ENCODE measurements at regions not wholly inside any gene's neighbourhood (a gene's known extent, or its start where the extent isn't known, plus 50 kb on each side); places are given as distances from the start of the nearest gene placed in this dataset.

GRCh38 chr2:67797801-67798540, 264.8 kb downstream of the C1D start:
- no peak for TF ChIP-seq CTCF (IDR thresholded peaks at IDR 0.05; ENCODE audit: low read depth, low read length)
- no peak overlapping the region for H3K4me3 ChIP-seq (replicated peaks in 1 of 2; ENCODE audit: low read depth in 2 of 2, low read length in 2 of 2)
- DNase-seq (ENCODE audit: low read depth in 2 of 2), result peak; percentile 68 to 69

- TF ChIP-seq CTCF (IDR thresholded peaks at IDR 0.05; ENCODE audit: low read depth, low read length), result no peak
- DNase-seq (ENCODE audit: low read depth in 2 of 2), result peak in 1 of 2 donors; percentile 13
- H3K4me3 ChIP-seq (replicated peaks in 1 of 2; ENCODE audit: low read depth in 2 of 2, low read length in 2 of 2), result no peak overlapping the region
Measured at GRCh38 chr2:67798541-67799160, 264.2 kb downstream of the C1D start.

GRCh38 chr2:67799886-67800285, 262.9 kb downstream of the C1D start:
- no peak for TF ChIP-seq CTCF (IDR thresholded peaks at IDR 0.05; ENCODE audit: low read depth, low read length)
- no peak overlapping the region for H3K4me3 ChIP-seq (replicated peaks in 1 of 2; ENCODE audit: low read depth in 2 of 2, low read length in 2 of 2)
- no peak for DNase-seq (ENCODE audit: low read depth in 2 of 2)

- TF ChIP-seq CTCF (IDR thresholded peaks at IDR 0.05; ENCODE audit: low read depth, low read length), result no peak
- DNase-seq (ENCODE audit: low read depth in 2 of 2), result no peak
- H3K4me3 ChIP-seq (replicated peaks in 1 of 2; ENCODE audit: low read depth in 2 of 2, low read length in 2 of 2), result no peak overlapping the region
Measured at GRCh38 chr2:67802291-67802690, 260.5 kb downstream of the C1D start.

GRCh38 chr2:67802824-67803223, 260.0 kb downstream of the C1D start:
- no peak for DNase-seq (ENCODE audit: low read depth in 2 of 2)
- no peak overlapping the region for H3K4me3 ChIP-seq (replicated peaks in 1 of 2; ENCODE audit: low read depth in 2 of 2, low read length in 2 of 2)
- TF ChIP-seq CTCF (IDR thresholded peaks at IDR 0.05; ENCODE audit: low read depth, low read length), result no peak

- DNase-seq (ENCODE audit: low read depth in 2 of 2), result no peak
- no peak overlapping the region for H3K4me3 ChIP-seq (replicated peaks in 1 of 2; ENCODE audit: low read depth in 2 of 2, low read length in 2 of 2)
- no peak for TF ChIP-seq CTCF (IDR thresholded peaks at IDR 0.05; ENCODE audit: low read depth, low read length)
Measured at GRCh38 chr2:67806816-67807215, 256.0 kb downstream of the C1D start.

Measured in cardiac fibroblast (primary cell).